ENCODE measurements at regions not wholly inside any gene's neighbourhood (a gene's known extent, or its start where the extent isn't known, plus 50 kb on each side); places are given as distances from the start of the nearest gene placed in this dataset.

- peak; percentile 99 for TF ChIP-seq ZNF462 (CRISPR knock-in tag; IDR thresholded peaks at IDR 0.05)
- TF ChIP-seq JUNB (IDR thresholded peaks at IDR 0.05; ENCODE audit: unreplicated experiment): no peak
- TF ChIP-seq CTCF (conservative IDR thresholded peaks at IDR 0.05; ENCODE audit: low read depth in 2 of 2): no peak
- no peak; the same call in 1 of the 2 replicates for TF ChIP-seq ZNF114 (CRISPR knock-in tag; IDR thresholded peaks at IDR 0.05)
- no peak for TF ChIP-seq STAT1 (IDR thresholded peaks at IDR 0.05; ENCODE audit: unreplicated experiment)
Measured at GRCh38 chr2:117553448-117553847, 261.0 kb upstream of the DDX18 start (continued).

GRCh38 chr2:117555965-117556364 is 258.5 kb upstream of the DDX18 start:
- Mint-ChIP-seq H3K27me3 (ENCODE audit: insufficient read depth, low read depth, poor library complexity) (peaks cover 2% of the 10 kb centered on the region), H3K4me1 (peaks cover 54% of the 10 kb centered on the region), H3K36me3 (ENCODE audit: low read depth) (no peaks in the 10 kb centered on the region), H3K27ac (no peak overlapping the region), H3K9me3 (no peaks in the 10 kb centered on the region), H3K4me3 (no peak overlapping the region)
- H3K4me2 ChIP-seq: no peak overlapping the region
- H3K36me3 ChIP-seq (ENCODE audit: insufficient read depth): no peaks in the 10 kb centered on the region
- no peak overlapping the region for H2AFZ ChIP-seq
- H4K20me1 ChIP-seq (replicated peaks; ENCODE audit: insufficient read depth): no peaks in the 10 kb centered on the region
- H3K79me2 ChIP-seq (replicated peaks; ENCODE audit: insufficient read depth): no peaks in the 10 kb centered on the region
- no peaks in the 10 kb centered on the region for H3F3A ChIP-seq (replicated peaks; ENCODE audit: low read depth)
- no peak overlapping the region for H3K27ac ChIP-seq (ENCODE audit: low read depth)
- no peaks in the 10 kb centered on the region for H3K27me3 ChIP-seq (ENCODE audit: insufficient read depth)
- peaks cover 28% of the 10 kb centered on the region for H3K4me1 ChIP-seq (ENCODE audit: insufficient read depth)
- DNase-seq (ENCODE audit: low spot score) (no peak), ATAC-seq (no peak)
- H3K4me3 ChIP-seq: no peak overlapping the region
- H3K9me2 ChIP-seq (ENCODE audit: insufficient read depth): no peaks in the 10 kb centered on the region
- TF ChIP-seq STAT1 (IDR thresholded peaks at IDR 0.05; ENCODE audit: unreplicated experiment): no peak
- TF ChIP-seq JUNB (IDR thresholded peaks at IDR 0.05; ENCODE audit: unreplicated experiment): no peak
- no peak for TF ChIP-seq POLR2AphosphoS5 (IDR thresholded peaks at IDR 0.05; ENCODE audit: low read depth)
- no peak for TF ChIP-seq ZNF462 (CRISPR knock-in tag; IDR thresholded peaks at IDR 0.05)
- TF ChIP-seq EZH2phosphoT487 (IDR thresholded peaks at IDR 0.05; ENCODE audit: unreplicated experiment): no peak
- TF ChIP-seq EZH2 (IDR thresholded peaks at IDR 0.05; ENCODE audit: low read depth, unreplicated experiment): no peak
- no peak for TF ChIP-seq NANOG (IDR thresholded peaks at IDR 0.05; ENCODE audit: borderline replicate concordance)
